Inflammatory macrophage treated with lipopolysaccharide for 4 hours (primary cell): ENCODE measurements at regions not wholly inside any gene's neighbourhood (a gene's known extent, or its start where the extent isn't known, plus 50 kb on each side); places are given as distances from the start of the nearest gene placed in this dataset.
"Not testable (repeated sequence)": the region's sequence is repeated elsewhere in the genome, so short reads cannot be mapped to it uniquely, and the experiment has no call there.

Experiments
- DNase-seq: peaks from one replicate; pipeline ENCODE4 v3.0.0-alpha.2; 2020

DNA sequence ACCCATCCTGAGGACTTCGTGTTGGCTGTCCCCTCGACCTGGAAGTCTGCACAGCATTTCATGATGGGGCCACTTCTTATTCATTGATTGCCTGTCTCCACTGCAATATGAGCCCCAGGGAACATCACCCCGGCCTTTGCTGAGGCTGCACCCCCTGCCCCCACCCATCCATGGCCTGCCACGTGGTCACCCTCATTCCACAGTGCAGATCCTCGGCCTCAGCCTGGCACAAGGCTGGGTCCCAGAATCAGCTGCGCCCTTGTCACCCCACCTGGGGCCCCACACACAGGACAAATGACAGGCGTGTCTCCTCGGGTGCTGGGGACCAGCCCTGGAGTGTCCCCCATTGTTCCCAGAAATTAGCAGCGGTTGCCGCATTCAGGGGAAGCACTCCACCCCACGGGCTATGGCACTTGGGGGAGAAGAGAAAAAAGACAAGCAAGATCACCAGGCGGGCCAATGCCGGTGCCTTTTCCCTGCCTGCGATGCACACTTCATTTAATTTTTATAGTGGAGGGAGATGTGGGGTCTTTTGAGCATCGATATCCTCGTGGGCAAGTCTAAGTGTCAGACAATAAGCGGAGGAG lies 157.4 kb downstream of the INHBB start:
- DNase-seq = no peak

DNA sequence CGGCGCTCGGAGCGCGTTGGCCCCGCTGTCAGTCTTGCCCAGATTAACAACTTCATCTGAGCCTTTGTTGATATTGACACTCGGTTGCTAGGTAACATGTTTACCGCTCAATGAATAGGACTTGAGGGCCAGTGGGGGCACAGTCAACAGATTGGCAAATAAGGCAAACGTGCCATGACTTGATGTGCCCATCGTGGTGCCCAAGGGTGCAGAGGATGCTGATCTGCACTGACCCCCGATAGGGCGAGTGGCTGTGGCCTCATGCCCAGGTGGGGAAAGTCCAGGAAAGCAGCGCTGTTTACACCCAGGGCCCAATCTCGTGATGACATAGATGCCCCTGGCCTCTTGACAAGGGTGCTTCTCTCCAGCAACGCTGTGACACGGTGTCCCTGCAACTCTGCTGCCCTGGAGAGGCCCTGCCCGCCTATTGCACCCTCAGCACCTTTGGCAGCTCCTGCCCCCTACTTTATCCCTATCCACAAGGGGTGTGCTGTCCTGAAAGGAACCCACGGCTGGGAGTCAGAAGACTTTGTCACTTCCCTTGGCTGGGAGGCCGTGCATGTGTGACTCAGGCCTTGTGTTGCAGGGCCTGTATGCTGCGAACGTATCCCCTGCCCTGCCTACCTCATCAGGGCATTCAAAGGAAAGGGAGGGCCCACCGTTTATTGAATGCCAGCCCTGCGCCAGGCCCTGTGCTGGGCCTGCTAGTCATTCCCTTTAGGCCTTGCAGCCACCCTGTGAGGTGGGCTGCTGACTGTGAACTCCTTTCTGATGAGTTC lies 158.0 kb downstream of the INHBB start:
- DNase-seq = no peak

DNA sequence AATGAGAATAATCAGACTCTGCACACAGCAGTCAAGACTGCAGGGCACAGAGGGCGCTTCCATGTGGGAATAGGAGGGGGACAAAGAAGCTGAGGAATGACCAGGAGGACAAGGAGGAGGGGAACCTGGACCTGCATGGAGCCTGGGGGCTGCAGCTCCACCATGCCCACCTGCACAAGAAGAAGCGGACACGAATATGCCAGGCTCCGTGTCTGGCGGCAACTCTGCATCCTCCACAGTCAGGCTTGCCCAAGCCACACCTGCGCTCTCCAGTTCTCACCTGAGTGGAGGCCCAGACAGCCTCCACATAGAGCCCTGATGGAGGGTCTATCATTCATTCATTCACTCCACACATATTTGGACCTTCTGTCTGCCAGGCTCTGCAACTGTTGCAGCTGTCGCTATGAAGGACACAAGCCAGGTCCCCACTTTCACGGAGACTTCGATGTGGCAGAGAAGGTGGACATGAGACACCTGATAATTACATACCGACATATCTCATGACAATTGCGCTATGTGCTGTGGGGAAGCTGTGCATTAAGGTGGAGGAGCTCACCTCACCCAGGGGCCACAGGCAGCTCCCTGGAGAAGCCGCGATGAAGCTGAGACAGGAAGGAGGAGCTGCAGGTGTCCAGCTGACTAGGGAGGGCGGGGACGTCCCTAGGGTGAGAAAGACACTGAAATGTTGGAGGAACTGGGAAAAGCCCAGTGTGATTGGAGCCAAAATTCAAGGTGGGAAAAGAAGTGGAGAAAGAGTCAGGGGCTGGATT lies 159.2 kb downstream of the INHBB start:
- DNase-seq = no peak

DNA sequence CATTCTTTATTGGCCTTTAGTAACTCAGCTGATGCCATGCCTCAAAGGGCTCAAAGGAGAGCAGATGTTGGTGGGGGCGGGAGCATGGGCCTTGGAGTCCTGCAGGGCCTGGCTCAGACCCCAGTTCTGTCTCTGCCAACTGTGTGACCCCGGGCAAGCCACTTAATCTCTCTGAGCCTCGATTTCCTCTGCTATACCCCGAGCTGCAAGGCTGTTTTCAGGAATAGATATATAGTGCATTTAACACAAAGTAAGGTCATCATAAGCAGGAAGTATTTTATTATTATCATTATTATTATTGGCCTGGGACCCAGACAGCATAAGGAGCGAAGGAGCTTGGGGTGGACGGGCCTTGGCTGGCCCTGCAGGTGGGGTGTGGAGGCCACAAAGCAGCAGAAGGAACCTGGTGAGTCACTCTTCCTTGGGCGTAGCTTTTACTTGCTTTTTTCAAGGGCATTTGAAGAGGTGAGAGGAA lies 162.7 kb downstream of the INHBB start:
- DNase-seq = no peak

DNA sequence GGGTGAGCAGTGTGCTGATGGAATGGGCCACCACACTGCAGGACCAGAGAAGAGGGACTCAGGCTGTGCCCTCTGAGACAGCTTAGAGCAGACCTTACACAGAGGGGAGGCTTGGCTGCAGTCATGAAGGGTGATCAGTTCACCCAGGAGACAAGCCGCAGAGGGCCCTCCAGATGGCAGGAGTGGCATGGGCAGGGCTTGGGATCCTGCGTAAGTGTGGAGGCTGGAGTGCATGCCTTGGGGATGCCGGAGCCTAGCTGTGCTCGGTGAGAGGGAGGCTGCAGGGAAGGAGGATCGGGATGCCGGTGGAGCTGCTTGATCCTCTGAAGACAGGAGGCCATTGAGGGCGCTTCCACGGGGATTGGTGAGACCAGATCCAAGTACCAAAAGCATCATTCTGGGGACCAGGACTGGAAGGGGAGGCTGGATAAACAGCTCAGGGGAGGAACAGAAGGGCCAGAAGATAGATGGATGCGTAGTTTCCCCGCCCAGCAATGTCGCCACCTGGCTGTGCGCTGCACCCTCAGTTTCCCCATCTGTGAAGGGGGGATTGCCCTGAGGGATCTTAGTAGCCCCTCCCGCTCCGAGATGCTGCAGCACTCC lies 163.4 kb downstream of the INHBB start:
- no peak for DNase-seq

DNA sequence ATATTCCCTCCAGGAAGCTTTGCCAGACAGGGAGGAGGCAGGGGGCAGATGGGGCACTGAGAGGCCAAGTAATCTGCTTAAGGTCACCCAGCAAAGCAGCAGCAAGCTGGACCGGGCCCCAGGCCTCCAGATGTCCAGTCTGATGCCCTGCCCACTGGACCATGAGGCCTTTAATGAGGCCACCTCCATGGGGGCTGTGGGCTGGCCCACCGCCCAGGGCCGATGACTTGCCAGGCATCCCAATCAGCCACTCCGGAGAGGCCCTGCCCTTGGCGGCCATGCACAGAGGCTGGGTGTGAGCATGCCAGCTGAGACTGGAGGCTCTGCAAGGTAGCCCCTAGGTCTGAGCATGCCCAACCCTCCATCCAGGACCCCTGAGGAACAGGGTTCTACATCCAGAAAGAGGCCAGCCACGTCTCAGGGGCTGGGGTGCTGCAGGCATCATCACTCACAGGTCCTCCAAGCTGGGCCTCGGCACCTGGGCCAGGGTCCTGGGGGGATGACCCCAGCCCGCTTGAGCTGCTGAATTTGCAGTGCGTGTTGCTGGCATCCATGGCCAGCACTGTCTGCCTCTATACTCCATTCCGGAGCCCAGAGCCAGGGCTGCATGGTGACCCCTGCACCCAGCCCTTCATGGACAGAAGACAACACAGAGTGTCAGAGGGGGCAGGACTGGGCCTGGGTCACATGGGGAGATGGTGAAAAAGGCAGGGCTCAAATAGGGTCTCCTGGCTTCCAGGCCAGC lies 164.2 kb downstream of the INHBB start:
- no peak for DNase-seq

DNA sequence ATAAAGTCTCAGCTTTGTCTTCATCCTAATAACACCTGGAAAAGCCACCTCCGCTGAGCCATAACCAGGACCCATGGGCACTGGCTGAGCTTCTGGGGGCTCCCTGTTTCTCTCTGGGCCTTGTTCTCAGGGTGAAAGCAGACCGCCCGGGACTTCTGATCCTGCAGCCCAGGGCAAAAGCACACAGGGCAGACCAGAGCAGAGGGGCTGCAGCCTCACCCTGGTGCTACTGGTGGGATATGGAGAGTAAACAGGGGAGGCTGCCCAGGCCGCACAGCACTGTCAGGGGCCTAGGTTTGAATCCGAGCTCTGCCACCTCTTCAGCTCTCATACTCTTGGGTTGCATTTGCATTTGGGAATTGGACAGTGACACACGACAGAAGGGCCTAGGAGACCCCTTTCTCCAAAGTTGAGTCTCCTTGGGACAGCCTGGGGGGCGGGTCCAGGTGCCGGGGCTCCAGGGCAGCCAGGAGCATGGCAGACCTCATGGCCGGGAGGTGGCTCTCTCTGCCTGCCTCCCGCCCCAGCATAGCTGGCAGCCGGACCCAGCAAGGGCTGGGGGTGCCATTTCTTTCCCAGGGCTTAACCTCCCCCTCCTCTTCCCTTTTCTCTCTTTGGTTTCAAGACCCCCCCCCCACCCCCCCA lies 164.9 kb downstream of the INHBB start:
- DNase-seq = no peak

DNA sequence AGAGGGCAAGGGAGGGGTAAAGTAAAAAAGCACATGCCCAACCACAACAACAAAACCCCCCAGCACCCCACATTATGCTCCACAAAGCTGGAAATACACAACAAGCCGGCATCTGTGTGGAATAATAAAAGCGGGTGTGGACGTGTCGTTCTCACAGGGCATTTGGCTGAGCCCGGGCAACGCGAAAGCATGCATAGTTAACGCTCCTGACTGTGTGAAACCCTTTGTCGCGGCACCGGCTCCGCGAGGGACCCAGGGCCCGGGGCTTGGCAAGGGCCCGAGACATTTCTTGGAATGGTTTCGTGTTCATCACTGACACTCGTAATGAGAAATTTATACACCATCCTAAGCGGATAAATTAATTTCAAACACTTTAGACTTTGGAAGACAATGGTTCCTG lies 165.6 kb downstream of the INHBB start:
- no peak for DNase-seq

DNA sequence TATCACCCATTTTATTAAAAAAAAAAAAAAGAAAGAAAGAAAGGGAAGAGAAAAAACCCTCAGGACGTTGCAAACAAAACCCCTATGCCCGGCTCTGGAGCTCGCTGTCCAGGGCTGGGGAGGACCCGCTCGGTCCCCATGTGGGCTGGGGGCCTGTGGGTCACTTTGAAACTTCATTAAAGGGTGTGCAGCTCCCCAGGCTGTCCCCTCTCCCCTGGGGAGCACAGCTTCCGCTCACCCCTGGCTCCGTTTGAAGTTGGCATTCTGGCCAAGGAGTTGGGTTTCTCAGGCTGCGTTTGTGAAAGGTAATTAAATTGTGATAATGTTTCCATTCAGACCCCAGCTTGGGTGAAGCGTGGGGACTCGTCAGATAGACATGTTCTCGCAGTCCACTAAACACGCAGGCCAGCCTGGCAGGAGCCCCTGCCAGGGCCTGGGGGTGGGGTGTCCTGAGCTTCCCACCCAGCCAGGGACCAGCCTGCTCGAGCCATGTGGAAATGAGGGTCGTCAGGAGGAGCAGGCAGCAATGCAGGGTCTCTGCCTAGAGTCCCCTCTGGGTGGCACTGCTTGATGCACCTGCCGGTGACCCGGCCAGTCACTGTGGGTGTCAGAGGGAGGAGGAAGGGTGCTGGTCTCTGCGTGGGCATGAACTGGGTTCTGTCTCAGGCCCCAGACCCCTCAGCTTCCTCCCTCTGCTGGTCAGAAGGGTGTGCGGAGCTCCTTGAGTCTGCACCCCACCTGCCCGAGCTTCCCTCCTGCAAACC lies 166.2 kb downstream of the INHBB start:
- DNase-seq = no peak

DNA sequence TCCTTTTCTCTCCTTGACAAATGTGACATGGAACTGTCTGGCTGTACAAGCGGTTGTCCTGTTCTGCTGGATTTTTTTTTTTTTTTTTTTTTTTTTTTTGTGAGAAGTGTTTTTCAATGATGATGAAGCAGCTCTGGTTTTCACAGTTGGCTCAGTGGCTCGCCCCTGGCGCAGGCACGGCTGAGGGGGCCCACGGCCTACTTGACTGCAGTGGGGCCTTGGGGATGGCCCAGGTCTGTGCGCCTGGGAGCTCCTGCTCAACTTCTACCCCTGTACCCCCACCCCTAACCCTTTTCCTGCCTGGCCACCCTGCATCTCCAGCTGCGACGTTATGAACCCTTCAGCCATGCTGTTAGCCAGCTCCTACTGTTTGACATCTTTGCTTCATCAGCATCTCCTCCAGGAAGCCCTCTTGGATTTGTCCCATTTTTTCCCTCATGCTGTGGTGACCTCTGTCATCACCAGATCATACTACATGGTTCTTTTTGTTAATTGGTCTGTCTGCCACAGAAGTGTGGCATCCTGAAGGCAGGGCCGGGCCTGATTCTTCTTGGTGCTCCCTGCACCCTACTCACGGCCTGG lies 167.9 kb downstream of the INHBB start:
- no peak for DNase-seq

DNA sequence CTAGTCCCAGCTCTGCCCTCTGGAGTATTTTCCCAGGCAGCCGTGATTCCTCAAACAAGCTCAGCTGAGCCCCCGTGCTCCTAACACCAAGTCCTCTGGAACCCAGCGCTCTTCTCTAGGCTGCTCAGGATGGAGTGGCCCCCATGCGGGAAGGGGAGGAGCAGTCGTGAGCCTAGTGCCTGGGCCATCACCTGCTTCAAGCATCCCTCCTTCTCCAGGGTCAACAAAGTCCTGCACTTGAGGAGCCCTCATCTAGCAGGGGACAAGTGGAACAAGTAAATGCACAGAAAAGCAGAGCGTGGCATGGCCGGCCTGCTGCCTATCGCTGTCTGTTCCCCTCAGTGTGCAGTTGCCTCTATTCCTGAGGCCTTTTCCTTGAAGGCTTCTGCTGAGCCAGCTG lies 168.6 kb downstream of the INHBB start:
- no peak for DNase-seq

DNA sequence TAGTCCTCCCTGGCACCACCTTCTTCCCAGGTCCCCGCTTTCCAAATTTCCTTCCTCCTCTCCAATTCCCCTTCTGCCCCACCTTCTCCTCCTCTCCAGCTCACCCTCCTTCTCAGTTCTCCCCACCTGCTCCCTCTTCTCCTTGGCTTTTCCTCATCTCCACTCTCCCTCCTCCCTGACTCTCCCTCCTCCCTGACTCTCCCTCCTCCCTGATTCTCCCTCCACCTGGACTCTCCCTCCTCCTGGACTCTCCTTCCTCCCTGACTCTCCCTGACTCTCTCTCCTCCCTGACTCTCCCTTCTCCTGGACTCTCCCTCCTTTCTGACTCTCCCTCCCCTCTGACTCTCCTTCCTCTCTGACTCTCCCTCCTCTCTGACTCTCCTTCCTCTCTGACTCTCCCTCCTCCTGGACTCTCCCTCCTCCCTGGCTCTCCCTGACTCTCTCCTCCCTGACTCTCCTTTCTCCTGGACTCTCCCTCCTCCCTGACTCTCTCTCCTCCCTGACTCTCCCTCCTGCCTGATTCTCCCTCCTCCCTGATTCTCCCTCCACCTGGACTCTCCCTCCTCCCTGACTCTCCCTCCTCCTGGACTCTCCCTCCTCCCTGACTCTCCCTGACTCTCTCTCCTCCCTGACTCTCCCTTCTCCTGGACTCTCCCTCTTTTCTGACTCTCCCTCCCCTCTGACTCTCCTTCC lies 169.3 kb downstream of the INHBB start:
- not testable (repeated sequence) for DNase-seq

DNA sequence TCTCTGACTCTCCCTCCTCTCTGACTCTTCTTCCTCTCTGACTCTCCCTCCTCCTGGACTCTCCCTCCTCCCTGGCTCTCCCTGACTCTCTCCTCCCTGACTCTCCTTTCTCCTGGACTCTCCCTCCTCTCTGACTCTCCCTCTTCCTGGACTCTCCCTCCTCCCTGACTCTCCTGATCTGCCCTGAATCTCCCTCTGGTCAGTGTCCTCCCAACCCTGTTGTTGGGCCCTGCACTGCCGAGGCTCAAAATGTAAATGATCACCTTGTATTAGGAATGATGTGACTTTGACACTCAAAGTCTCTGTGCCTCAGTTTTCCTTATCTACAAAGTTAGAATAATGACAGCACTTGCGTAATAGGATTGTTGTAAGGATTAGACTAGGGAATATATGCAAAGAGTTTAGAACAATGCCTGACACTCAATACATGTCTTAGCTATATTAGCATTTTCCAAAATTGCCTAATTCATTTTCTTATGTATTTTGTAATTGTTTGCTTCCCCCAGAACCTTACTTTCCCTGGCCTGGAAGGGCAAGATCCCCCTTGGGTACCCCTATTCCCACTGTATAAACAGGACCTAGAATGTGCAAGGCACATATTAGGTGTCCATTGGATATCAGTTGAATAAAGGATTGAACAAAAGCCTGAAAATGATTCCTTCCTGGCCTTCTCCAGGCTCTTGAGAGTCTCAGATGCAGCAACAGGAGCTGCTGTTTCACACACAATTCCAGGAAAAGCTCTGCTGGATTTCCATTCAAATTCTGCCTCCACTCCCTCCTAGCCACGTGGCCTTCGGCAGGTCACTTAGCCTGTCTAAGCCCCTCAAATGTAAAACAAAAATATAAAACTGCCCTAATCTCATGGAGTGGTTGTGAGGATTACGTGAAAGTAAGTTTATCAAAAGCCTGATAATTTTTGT lies 170.1 kb downstream of the INHBB start:
- DNase-seq = no peak

DNA sequence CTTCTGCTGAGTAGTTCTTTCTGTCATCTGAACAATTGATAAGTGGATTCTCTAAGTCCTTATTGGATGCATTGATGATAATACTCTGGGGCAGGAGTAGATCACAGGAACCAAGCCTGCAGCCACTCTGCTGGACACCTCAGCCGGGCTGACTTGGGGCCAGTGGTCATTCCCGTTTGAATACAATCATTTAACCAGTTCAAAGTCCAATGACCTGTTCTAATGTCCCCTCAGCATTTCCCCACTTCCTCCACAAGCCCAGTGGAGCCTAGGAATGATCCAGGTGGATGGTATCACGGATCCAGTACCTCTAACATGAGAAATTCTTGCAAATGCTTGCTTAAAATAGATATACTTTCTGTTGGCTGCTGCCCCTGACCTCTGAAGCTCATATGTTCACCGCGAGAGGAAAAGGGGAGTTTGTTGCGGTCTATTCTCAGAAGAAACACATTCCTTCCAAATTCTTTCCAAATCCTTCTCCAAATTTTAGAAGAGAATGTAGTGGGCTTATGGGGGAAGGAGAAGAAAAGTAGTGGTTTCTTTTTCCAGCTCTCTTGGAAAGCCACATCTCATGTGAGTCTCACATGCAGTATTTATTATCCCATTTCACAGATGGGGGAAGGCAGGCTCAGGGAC lies 170.9 kb downstream of the INHBB start:
- DNase-seq = no peak

DNA sequence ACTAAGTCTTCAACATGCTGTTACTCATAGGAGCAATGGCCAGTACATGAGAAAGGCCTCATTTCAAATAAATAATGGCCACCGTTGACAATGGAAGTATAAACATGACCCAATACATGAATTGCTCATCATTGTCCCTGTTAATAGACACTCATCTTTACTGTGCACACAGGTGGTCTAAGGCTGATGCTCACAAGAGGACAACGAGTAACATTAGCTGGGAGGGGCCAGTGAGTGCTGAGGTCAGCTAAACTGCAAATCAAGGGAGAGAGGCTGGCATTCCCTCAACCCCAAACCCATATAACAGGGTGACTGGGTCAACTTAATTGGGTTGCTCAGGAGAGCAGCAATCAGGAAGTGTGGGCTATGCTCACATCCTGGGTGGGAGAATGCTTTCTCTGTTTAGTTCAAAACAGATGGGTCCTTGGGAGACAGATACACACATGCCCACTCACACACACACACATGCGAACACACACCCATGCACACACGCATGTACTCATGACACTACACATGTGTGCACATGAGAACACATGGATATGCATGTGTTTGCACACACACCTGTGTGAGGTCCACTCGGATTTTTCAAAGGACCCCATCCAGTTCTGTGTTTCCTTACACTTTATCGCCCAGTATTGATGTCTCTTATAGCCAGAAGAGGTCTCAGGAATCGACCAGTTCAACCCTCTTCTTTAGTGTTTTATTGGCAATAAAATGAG lies 172.0 kb downstream of the INHBB start:
- no peak for DNase-seq

DNA sequence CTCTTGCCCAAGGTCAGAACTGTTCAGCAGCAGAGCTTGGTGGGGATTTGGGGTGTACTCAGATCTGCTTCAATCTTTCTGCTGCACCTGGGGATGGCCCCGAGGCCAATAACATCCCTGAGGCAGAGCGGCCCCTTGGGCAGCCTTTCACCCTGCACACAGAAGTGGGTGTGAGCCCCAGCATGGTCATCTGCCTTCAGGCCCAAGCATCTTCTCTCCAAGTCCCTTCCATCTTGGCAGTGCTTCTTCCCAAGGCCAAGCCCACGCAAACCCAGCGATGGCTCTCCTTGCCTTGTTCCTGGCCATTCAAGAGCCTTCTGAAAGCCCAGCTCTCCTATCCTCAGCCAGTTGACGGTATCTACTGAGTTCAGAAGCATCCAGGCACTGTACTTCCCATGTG lies 172.9 kb downstream of the INHBB start:
- DNase-seq = no peak

DNA sequence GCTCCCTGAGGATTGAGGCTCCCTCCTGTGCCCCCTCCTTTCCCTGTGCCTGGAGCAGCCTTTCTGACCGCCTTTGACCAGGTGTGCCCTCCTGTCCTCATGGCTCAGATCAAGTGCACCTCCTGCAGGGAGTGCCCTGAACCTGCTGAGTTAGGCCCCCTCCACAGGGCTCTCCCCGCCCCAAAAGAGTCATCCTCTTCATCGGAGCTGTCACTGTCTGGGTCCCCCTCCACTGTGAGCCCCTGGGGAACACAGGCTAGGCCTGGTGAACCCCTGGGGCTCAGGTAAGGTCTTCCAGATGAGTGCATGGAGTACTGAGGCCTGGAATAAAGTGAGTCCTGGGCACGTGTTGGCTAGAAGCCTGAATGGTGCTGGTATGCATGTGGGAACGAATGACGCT lies 173.5 kb downstream of the INHBB start:
- DNase-seq = no peak

DNA sequence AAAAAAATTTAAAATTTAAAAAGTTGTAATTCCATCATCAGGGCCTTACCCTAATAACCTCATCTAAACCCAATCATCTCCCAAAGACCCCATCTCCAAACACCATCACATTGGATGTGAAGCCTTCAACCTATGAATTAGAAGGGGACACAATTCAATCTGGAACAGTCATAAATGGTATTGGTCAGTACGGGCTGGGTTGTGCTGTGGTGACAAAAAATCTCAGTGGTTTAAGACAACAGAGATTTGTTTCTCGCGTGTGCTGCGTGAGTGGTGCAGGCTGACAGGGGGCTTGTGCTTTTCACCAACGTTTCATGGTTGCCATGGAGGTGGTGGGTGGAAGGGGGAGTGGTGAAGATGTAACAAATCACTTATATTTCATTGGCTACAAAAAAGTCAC lies 174.5 kb downstream of the INHBB start:
- no peak for DNase-seq
